HG03159 (cell line): ENCODE measurements at regions not wholly inside any gene's neighbourhood (a gene's known extent, or its start where the extent isn't known, plus 50 kb on each side); places are given as distances from the start of the nearest gene placed in this dataset.
"Not testable (repeated sequence)": the region's sequence is repeated elsewhere in the genome, so short reads cannot be mapped to it uniquely, and the experiment has no call there.

ENCODE experiments used
- ATAC-seq: cut with Tn5 transposase; IDR thresholded peaks from one replicate; pipeline ENCODE4 v1.9.1; 2021; ENCODE audit warnings: mild to moderate bottlenecking, moderate library complexity; ENCODE audit not compliant: unreplicated experiment

DNA sequence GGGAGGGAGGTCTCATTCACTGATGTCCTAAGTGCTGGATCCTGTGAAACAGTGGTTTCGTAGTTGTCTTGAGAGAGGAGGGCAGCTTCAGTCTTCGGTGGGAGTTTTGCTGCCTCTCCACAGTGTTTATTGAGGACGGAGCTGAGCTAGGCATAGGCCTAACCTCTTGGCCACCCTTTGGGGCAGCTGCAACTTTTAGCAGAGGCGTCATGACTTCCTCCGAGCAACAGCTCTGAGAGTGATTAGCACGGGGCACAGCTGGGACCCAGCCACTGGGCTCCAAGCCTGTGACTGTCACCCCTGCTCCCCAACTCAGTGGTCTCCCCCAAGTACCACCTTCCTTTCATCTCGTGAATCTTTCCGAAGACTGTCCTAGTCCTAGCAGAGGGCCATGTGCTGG, 139.9 kb upstream of the NCOR2 start:
- no peak for ATAC-seq

DNA sequence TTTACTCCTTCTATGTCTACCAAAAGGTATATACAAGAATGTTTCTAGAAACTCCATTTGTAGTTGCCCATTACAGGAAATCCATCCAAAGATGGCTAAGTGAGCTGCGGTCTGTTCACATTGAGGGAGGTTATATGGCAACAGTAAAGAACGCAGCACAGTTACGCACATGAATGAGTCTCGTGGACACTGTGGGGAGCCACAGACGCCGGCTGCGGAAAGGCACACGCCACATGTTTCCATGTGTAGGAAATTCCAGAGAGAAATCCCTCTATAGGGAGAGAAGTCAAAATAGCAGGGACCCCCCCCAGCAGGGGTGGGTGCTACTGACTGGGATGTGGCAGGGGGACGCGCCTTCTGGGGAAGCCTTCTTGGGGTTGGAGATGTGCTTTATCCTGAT, 139.0 kb upstream of the NCOR2 start:
- ATAC-seq = no peak

DNA sequence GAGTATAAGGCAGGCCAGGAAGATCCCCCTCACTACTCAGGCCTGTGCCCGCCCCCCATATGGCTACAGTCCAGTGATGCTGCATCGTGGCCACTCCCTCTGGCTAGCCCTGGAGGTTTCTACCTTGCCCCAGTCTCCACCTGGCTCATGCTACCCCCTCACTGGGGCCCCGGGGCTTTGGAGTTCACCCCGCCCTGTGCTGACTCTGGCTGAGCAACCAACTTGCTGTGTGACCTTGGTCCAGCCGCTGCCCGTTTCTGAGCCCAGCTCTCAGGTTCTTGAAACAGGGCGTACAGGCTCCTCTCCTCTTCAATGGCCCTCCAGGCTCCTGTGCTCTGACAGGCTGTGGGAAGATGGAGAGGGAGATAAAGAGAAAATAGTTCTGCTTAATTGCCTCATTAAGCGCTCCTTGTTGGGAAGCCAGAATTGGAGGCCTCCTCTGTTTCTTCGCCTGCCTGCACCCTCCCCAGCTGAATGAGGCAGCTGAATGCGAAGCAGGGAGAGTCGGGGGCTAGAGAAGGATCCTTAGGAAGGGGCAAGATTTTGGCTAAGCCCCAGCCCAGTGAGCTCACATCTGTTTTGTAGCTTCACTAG, 138.2 kb upstream of the NCOR2 start:
- no peak for ATAC-seq

DNA sequence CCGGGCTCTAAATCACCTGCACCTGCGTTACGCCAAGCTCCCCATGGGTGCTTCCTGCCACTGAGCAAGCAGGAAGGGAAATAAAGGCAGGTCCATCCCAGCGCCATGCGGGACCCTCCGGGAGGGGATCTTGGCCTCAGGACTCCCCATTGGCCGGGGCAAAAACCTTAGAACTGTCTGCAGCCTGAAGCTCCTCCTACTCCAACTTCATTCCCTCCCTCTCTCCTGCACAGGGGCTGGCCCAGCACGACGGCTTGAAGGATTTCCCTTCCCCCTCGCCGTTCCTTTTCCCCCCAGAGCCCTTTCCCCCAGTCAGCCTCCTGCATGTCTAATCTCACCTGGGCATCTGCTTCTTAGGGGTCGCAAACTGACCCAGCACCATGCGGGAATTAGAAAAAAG, 137.2 kb upstream of the NCOR2 start:
- ATAC-seq = no peak

- ATAC-seq = no peak
These were observed 136.4 kb upstream of the NCOR2 start for GRCh38 chr12:124703856-124704255.

GRCh38 chr12:124702736-124703135, 135.3 kb upstream of the NCOR2 start:
- no peak for ATAC-seq

DNA sequence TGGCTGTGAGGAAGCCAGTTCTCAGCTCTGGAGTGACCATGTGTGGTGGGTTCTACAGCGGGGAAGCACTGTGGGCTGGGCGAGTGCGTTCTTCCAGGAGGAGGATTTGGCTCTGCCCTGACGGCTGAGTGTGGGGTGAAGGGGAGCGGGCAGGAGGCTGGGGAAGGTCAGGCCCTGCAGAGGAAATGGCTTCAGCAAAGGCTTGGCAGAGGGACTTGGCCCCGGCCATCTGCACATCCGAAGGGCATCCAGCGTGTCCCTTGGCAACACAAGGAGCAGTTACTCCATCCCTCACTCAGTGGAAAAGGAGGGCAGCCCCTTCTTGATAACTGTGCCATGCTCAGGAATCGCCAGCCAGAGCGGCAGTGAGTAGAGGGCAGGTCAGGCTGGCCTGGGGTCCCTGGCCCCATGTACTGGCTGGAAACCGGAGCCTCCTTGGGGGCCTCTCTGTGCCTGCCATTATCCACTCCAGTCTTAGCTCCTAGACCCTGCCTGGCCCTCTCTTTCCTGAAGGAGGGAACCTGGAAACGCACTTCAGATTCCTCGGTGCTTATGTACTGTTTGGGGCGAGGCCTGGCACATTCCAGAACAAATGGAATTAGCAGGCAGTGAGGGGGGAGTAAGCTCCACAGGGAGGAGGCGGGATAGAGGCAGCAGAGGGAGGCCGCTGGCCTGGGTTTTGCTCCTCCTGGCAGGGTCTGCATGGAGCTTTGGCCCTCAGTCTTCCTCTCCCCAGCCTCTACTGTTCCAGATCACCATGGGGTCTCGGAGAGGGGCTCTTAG, 133.6 kb upstream of the NCOR2 start:
- no peak for ATAC-seq

- ATAC-seq = no peak
These were observed 132.5 kb upstream of the NCOR2 start for GRCh38 chr12:124699909-124700308.

DNA sequence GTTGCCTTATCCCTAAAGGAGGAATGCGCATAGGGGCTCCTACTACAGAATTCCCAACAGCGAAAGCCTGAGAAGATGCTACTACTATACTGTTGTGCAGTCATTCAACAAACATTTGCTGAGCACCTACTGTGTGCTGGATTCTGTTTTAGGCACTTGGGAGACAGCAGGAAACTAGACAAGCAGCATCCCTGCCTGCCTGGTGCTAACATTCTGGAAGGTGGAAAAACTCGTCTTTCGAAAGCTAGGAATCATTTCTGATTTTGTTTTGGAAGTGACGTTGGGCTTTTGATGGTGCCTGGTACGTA, 131.5 kb upstream of the NCOR2 start:
- no peak for ATAC-seq

DNA sequence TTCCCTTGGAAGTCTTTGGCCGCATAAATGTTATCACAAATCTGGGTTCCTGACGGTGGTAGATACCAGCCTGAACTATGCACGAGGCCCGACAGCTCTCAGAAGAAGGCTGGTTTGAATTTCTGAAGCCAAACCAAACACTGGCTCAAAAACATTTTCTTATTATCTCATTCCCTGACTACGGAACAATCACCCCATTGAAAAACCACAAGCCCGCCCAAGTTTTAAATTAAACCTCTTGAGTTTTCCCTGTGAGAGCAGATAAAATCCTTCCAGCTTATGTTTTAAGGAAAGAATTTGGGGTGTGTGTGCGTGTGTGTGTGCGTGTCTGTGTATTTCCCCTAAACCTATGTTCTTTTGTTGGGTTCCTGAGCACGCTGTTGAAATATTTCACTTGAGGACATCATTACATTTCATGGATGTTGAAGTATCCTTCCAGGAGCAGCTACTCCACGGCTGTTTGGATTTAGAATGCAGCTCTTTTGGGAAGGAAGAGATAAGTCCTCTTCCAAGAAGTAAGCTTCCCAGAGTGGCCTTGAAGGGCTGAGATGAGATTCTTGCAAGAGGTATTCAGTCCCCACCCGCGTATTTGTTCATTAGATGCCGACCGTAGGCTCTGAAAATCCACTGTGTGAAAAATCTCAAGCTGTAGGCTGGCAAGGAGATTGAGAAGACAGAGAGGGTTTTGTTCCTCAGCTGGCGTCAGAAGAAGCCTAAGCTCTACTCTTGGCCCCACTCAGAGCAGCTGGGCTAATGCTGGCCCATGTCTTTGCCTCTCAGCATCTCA, 131.0 kb upstream of the NCOR2 start:
- no peak for ATAC-seq

DNA sequence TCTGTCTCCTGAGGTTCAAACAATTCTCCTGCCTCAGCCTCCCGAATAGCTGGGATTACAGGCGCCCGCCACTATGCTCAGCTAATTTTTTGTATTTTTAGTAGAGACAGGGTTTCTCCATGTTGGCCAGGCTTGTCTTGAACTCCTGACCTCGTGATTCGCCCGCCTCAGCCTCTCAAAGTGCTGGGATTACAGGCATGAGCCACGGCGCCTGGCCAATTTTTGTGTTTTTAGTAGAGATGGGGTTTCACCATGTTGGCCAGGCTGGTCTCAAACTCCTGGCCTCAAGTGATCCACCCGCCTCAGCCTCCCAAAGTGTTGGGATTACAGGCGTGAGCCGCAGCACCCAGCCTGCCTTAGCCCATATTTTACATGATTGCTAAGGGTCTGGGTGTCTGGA, 130.3 kb upstream of the NCOR2 start:
- not testable (repeated sequence) for ATAC-seq

DNA sequence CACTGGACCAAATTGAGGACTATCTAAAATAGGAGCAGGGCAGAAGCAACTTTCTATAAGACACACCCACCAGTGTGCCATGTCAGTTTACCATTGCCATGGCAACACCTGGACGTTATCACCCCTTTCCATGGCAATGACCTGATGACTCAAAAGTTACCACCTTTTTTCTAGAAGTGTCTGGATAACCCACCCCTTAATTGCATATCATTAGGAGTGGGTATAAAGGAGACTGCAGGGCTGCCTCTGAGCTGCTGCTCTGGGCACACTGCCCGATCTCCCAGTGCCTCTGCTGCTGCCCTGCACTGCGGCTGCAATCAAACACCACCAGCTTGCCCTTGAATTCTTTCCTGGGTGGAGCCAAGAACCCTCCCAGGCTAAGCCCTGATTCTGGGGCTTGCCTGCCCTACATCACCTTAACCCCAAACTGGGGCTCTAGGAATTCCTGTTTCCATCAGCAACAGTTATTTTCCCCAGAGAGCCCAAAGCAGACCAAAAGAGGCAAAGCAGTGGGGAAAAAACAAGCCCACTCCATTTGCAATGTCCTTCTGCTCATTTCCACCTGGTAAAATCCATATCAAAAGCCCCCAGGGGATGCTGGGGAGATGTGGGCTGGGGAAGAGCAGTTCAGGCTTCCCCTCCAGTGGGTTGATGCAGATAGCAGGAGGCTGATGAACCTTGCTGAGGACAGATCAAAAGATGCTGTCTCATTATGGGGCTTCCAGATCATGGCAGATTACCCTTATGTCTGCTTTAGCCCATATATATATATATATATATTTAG, 129.5 kb upstream of the NCOR2 start:
- no peak for ATAC-seq

GRCh38 chr12:124695861-124696260, 128.4 kb upstream of the NCOR2 start:
- ATAC-seq = no peak

DNA sequence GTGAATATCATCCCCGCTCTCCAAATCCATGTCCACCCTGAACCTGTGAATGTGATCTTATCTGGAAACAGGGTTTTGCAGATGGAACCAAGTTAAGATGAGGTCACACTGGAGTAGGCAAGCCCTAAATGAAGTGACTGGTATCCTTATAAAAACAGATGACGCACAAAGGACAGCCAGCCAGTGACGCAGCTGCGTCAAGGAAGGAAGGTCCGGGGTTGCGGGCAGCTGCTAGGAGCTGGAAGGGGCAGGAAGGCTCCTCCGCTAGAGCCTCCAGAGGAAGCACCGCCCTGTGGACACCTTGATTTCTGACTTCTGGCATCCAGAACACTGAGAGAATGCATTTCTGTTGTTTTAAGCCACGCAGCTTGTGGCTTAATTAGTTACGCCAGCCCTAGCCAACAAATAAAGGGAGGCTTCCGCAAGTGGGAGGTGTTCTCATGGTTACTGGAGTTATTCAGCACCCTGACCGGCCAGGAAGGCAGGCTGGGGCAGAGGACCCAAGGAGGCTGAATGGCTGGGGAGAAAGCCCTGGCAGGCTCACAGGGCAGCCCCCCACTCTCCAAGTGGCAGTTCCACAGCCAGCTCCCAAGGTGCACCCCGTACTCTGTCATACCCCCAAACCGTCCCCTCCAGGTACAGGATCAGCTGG, 127.6 kb upstream of the NCOR2 start:
- ATAC-seq = no peak

DNA sequence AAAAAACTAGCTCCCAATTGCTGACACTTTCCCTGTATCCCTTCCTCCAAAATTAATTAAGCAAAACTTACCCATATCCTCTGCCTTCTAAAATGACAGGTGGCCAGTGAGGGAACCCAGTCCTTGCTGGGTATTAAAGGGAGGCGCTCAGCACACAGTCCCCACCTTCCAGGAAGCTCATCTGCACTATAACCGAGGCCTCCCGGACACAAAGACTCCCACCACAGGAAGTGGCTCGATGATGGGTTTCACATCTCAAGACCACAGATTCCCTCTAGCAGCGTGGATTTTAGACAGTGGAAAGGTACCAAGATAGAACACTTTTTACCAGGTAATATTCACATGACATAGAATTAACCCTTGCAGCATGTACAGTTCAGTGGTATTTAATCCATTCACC, 126.8 kb upstream of the NCOR2 start:
- no peak for ATAC-seq

DNA sequence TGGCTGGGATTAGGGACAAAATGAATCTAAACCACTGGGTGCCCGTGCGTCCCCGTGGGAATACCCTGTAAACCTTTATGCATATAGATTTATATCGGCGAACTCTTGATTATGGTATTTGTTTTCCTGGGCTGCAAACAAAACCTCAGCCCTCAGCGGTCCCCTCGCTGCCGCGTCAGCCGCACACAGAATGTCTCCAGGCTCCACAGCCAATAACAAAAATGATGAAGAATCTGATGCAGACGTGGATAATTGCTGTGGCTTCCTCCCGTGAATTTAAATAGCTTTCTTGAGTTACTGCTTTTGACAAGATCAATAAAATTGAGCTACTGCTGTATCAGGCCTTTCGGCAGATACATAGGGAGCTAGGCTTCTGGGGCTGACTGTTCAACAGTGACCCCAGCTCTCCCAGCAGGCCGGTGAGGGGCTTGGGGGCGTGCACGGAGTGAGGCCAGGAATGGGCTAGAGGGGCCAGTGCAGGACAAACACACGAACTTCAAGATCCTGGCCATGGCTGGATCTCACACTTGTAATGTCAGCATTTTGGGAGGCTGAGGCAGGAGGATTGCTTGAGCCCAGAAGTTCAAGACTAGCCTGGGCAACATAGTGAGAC, 125.8 kb upstream of the NCOR2 start:
- no peak for ATAC-seq

- ATAC-seq = no peak
These were observed 125.0 kb upstream of the NCOR2 start for GRCh38 chr12:124692443-124692842.

DNA sequence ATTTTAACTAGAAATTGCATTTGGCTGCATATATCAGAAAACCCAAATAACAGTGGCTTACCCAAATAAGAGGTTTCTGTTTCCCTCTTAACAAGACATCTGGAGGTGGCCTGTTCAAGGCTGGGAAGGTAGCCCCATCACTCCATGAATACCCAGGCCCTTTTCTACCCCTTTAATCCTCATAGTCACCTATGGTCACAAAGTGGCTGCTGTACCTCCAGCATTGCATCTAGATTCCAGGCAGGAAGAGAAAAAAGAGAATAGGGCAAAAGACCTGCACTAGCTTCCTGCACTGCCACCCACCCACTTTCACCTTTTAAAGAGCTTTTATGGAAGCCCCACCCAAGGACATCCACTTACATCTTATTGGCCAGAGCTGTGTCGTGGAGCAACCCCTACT, 124.0 kb upstream of the NCOR2 start:
- no peak for ATAC-seq

DNA sequence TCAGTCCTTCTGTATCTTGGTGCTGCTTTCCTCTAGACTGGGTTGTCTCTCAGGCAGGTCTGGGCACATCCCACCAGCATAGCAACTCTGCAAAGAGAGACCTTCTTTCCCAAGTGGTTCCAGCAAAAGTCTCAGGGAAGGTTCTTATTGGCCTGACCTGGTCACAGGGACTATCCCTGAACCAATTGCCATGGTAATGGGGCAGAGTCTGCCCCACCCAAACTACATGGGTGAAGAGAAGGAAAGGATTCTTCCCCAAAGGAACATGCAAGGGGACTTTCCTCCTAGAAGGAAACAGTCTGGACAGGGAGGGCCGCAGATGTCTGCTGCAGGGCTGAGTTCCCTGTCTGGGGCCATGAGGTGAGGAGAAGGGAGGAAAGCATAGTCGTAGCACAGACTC, 122.2 kb upstream of the NCOR2 start:
- no peak for ATAC-seq

- no peak for ATAC-seq
These were observed 121.1 kb upstream of the NCOR2 start for GRCh38 chr12:124688356-124688992.
